ENCODE measurements at regions not wholly inside any gene's neighbourhood (a gene's known extent, or its start where the extent isn't known, plus 50 kb on each side); places are given as distances from the start of the nearest gene placed in this dataset.

DNA sequence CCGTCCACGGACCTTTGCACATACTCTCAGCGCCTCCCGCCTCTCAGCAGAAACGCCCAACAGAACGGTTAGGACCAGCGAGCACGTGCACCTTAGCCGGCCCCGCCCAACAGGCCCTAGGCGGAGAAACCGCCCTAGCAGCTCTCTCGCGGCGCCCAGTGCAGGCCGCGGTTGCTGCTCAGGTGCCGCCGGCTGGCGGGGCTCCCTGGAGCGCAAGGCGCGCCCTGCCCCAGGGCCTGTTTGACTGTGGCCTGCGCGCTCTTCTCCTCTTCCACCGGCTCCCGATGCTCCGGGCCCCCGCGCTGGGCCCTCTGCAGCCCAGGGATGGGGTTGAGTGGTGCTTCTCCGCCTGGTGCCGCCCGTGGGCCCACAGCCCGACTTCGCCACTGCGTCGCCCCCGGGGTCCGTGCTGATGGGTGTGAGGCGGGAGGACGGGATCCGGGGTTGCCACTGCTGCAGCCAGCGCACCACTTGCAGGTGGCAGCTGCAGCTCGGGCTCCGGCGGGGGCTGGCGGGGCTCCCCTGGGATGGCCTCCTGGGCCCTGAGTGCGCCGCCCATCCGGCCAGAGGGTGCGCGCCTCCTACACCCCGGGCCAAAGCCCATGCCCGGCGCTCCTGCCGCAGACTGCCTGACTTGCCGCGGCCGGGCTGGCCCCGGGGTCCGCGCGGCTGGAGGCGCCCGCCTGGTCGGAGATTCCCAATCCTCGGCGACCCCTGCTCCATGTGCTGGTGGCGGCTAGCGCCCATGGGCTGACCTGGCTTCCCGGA is 1889.4 kb upstream of the CDH9 start:
- no peak for TF ChIP-seq CTCF (conservative IDR thresholded peaks at IDR 0.05; ENCODE audit: low read depth)
- DNase-seq (ENCODE audit: low spot score) = no peak
- POLR2A ChIA-PET (ENCODE audit: low non-redundant PET) = no interaction called here
- H3K27ac ChIP-seq = no peak overlapping the region
- CTCF ChIA-PET = interaction anchor here (0.6 kb wide), 1 partner anchor 954 kb away, joined by 4 read pairs; no protein-coding TSS in a partner anchor

- DNase-seq (ENCODE audit: low spot score) = no peak
- POLR2A ChIA-PET (ENCODE audit: low non-redundant PET) = no interaction called here
- CTCF ChIA-PET = no interaction called here
- TF ChIP-seq CTCF (conservative IDR thresholded peaks at IDR 0.05; ENCODE audit: low read depth) = no peak
- H3K27ac ChIP-seq = no peak overlapping the region
Observed at GRCh38 chr5:28926422-28926821, 1888.0 kb upstream of the CDH9 start.

GRCh38 chr5:28917631-28918030 is 1879.2 kb upstream of the CDH9 start:
- ChIA-PET POLR2A (ENCODE audit: low non-redundant PET) (no interaction called here), CTCF (no interaction called here)

GRCh38 chr5:28914297-28914696 is 1875.9 kb upstream of the CDH9 start:
- POLR2A ChIA-PET (ENCODE audit: low non-redundant PET) = no interaction called here
- no peak for DNase-seq (ENCODE audit: low spot score)
- CTCF ChIA-PET = no interaction called here
- TF ChIP-seq CTCF (conservative IDR thresholded peaks at IDR 0.05; ENCODE audit: low read depth) = no peak
- no peak overlapping the region for H3K27ac ChIP-seq

More at GRCh38 chr5:28917631-28918030, 1879.2 kb upstream of the CDH9 start:
- no peak overlapping the region for H3K27ac ChIP-seq
- no peak for DNase-seq (ENCODE audit: low spot score)
- no peak for TF ChIP-seq CTCF (conservative IDR thresholded peaks at IDR 0.05; ENCODE audit: low read depth)

DNA sequence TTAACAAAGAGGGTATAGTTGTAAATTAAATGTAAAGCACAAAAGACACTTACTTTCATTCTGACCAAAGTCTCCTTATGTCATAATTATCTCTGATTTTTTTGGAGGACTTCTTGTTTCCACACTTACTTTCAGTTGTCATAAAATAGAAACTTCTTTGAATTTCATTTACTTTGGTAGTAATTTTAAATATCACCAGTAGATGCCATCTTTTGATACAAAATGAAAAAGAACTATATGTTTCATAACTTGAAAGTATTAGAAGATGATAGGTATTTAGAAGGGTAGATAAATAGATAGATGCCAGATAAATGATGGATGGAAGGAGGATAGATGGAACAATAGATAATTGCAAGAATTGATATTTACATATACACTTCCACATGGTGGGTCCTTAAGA is 1865.3 kb upstream of the CDH9 start:
- DNase-seq (ENCODE audit: low spot score) = no peak
- ChIA-PET POLR2A (ENCODE audit: low non-redundant PET) (no interaction called here), CTCF (no interaction called here)
- no peak overlapping the region for H3K27ac ChIP-seq
- peak; percentile 22; the same call in 1 of the 2 replicates for TF ChIP-seq CTCF (conservative IDR thresholded peaks at IDR 0.05; ENCODE audit: low read depth)

- peak; percentile 28 for DNase-seq (ENCODE audit: low spot score)
- CTCF ChIA-PET = interaction anchor here (1.0 to 1.7 kb wide), 3 partner anchors 117 to 552 kb away, joined by 3 to 6 read pairs (median 4); no protein-coding TSS in a partner anchor
- TF ChIP-seq CTCF (conservative IDR thresholded peaks at IDR 0.05; ENCODE audit: low read depth) = peak; percentile 58
- H3K27ac ChIP-seq = no peak overlapping the region
- POLR2A ChIA-PET (ENCODE audit: low non-redundant PET) = no interaction called here
Observed at GRCh38 chr5:28896949-28897348, 1858.6 kb upstream of the CDH9 start.
